HAP-1 (cell line): ENCODE measurements at regions not wholly inside any gene's neighbourhood (a gene's known extent, or its start where the extent isn't known, plus 50 kb on each side); places are given as distances from the start of the nearest gene placed in this dataset.

Experiments used
- DNase-seq, 2 experiments: peaks; one replicate each; pipeline ENCODE4 v3.0.0-alpha.2; 2016 to 2020; ENCODE audit warnings: low spot score in 2 of 2
- H3K27me3 ChIP-seq: fragments of 250-450 bp; sonication (Bioruptor Pico); 2 replicates; pipeline ENCODE4 v1.5.1; 2020; ENCODE audit warnings: low read depth, mild to moderate bottlenecking, moderate library complexity
- H3K36me3 ChIP-seq: fragments of 250-450 bp; sonication (Bioruptor Pico); replicated peaks from 2 replicates; pipeline ENCODE4 v1.5.1; 2020; ENCODE audit warnings: mild to moderate bottlenecking
- H3K4me1 ChIP-seq: fragments of 250-450 bp; sonication (Bioruptor Pico); 2 replicates; pipeline ENCODE4 v1.5.1; 2020; ENCODE audit warnings: mild to moderate bottlenecking
- H3K4me3 ChIP-seq: fragments of 250-450 bp; sonication (Bioruptor Pico); 2 replicates; pipeline ENCODE4 v1.5.1; 2020; ENCODE audit warnings: mild to moderate bottlenecking, moderate library complexity
- H3K9me3 ChIP-seq: fragments of 250-450 bp; sonication (Bioruptor Pico); 2 replicates; pipeline ENCODE4 v1.5.1; 2020; ENCODE audit warnings: mild to moderate bottlenecking, moderate library complexity
- in situ Hi-C: fragments of 300-500 bp; cut with MboI; formaldehyde crosslinking; loops from 3 replicates; pipeline ENCODE4 v1.14.3; 2020; ENCODE audit warnings: low sequenced_read_pairs, inconsistent platforms, mixed read lengths

GRCh38 chr2:139217641-139218040, 437.5 kb upstream of the NXPH2 start:
- H3K36me3 ChIP-seq: no peaks in the 10 kb centered on the region
- H3K27me3 ChIP-seq: no peaks in the 10 kb centered on the region
- no peaks in the 10 kb centered on the region for H3K9me3 ChIP-seq
- H3K4me3 ChIP-seq: no peak overlapping the region
- in situ Hi-C loops: no loop called here
- no peaks in the 10 kb centered on the region for H3K4me1 ChIP-seq
- no peak for DNase-seq

GRCh38 chr2:139216435-139216834, 436.2 kb upstream of the NXPH2 start:
- Histone ChIP-seq H3K4me3 (no peak overlapping the region), H3K4me1 (no peaks in the 10 kb centered on the region), H3K36me3 (no peaks in the 10 kb centered on the region), H3K9me3 (no peaks in the 10 kb centered on the region), H3K27me3 (no peaks in the 10 kb centered on the region)
- no peak for DNase-seq
- in situ Hi-C loops: no loop called here

DNA sequence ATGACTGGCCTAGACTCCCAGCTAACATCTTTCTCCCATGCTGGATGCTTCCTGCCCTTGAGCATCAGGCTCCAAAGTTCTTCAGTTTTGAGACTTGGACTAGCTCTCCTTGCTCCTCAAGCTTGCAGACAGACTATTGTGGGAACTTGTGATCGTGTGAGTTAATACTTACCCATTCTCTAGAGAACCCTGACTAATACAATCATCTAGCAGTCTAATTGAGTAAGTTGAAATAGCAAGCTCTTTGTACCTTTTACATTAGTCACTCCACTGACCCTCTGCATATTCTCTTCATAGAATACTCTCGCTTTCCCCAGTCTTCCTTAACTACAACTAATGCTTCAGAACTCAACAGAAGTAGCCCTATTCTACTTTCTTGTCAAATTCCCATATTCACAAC, 434.6 kb upstream of the NXPH2 start:
- no peak for DNase-seq
- in situ Hi-C loops: no loop called here
- H3K9me3 ChIP-seq: no peaks in the 10 kb centered on the region

GRCh38 chr2:139209586-139209985, 429.4 kb upstream of the NXPH2 start:
- in situ Hi-C loops: no loop called here

More for the DNA sequence above, 434.6 kb upstream of the NXPH2 start:
- Histone ChIP-seq H3K36me3 (no peaks in the 10 kb centered on the region), H3K4me3 (no peak overlapping the region), H3K4me1 (no peaks in the 10 kb centered on the region), H3K27me3 (no peaks in the 10 kb centered on the region)

DNA sequence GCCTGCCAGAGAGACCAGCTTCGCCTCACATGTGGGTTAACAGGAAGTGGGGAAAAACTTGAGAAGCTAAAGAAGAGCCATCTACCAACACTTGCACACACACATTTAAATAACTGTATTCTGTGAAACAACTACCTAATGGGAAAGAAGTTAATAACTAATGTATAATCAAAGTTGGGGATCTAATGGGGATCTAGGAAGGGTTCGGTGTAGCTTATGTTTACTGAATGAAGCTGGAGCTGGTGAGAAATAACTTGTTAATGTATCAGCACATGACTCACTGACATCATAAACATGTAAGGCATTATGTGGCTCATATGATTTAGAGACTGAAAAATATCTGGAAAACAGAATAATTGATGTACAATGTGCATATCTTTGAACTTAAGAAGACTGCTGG, 421.3 kb upstream of the NXPH2 start:
- H3K36me3 ChIP-seq: no peaks in the 10 kb centered on the region
- in situ Hi-C loops: no loop called here
- H3K4me1 ChIP-seq: no peaks in the 10 kb centered on the region
- no peak for DNase-seq
- no peaks in the 10 kb centered on the region for H3K27me3 ChIP-seq
- no peak overlapping the region for H3K4me3 ChIP-seq
- no peaks in the 10 kb centered on the region for H3K9me3 ChIP-seq

More at GRCh38 chr2:139209586-139209985, 429.4 kb upstream of the NXPH2 start:
- Histone ChIP-seq H3K4me3 (no peak overlapping the region), H3K27me3 (no peaks in the 10 kb centered on the region), H3K36me3 (no peaks in the 10 kb centered on the region), H3K9me3 (no peaks in the 10 kb centered on the region), H3K4me1 (no peaks in the 10 kb centered on the region)
- DNase-seq: no peak

DNA sequence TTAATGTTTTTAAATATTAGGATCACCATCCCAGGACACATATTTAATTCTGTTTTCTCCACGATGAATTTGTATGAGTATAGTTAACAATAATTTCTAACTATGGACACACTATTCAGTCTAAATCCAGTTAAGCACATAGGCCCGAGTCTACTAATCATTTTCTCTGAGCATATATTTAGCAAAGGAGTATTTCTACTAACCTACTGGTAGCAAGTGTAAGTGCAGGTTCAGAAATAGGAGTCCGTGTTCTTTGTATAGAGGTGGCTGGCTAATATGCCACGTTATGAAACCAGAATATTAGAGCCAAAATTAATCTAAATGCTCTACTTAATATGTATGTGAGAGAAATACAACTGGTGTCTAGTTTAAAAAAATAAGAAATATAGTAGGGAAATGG, 416.6 kb upstream of the NXPH2 start:
- H3K27me3 ChIP-seq: no peaks in the 10 kb centered on the region
- in situ Hi-C loops: no loop called here
- no peak overlapping the region for H3K4me3 ChIP-seq
- H3K9me3 ChIP-seq: no peaks in the 10 kb centered on the region
- H3K4me1 ChIP-seq: no peaks in the 10 kb centered on the region
- DNase-seq: no peak
- no peaks in the 10 kb centered on the region for H3K36me3 ChIP-seq

- Histone ChIP-seq H3K4me1 (no peaks in the 10 kb centered on the region), H3K4me3 (no peak overlapping the region), H3K36me3 (no peaks in the 10 kb centered on the region), H3K9me3 (no peaks in the 10 kb centered on the region), H3K27me3 (no peaks in the 10 kb centered on the region)
- no peak for DNase-seq
- in situ Hi-C loops: no loop called here
Measured at GRCh38 chr2:139194546-139194945, 414.4 kb upstream of the NXPH2 start.

DNA sequence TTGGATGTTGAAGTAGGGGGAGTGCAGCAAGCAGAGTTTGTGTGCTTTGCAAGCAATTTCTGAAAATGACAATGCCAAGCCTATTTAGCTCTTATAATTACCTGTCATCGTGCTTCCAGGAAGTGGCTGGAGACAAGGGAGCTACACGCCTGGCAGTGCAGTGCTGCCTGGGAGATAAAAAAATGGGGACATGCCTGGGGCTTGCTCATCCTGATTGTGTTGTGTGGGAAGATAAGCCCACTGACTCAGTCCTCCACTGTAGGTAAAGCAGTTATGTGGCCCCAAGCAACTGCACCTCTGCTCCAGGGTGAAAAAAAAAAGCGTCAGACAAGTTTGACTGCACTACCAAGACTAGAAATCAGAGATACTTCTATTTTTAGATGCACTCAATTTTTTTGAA, 396.9 kb upstream of the NXPH2 start:
- in situ Hi-C loops: no loop called here
- no peak for DNase-seq
- no peaks in the 10 kb centered on the region for H3K36me3 ChIP-seq

DNA sequence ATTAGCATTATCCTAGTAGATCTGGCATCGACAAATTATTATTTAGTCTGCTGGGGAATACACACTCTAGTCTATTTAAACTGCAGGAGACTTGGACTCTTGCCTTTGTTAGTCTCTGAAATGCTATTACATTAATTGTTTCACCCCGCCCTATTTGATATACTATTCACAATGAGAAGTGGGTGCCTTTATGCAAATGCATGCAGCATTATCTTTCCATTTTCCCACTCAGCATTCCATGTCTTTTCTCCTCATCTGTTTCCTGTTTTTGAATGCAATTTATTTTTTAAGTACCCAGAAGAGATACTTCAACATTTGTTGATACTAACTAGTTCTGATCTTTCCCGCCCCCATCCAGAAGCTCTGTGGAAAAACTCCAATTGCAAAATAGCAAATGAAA, 395.3 kb upstream of the NXPH2 start:
- Histone ChIP-seq H3K9me3 (no peaks in the 10 kb centered on the region), H3K36me3 (no peaks in the 10 kb centered on the region), H3K4me1 (no peaks in the 10 kb centered on the region), H3K27me3 (no peaks in the 10 kb centered on the region), H3K4me3 (no peak overlapping the region)
- in situ Hi-C loops: no loop called here
- DNase-seq: no peak

More for the DNA sequence above, 396.9 kb upstream of the NXPH2 start:
- H3K4me3 ChIP-seq: no peak overlapping the region
- no peaks in the 10 kb centered on the region for H3K4me1 ChIP-seq
- no peaks in the 10 kb centered on the region for H3K9me3 ChIP-seq
- no peaks in the 10 kb centered on the region for H3K27me3 ChIP-seq

DNA sequence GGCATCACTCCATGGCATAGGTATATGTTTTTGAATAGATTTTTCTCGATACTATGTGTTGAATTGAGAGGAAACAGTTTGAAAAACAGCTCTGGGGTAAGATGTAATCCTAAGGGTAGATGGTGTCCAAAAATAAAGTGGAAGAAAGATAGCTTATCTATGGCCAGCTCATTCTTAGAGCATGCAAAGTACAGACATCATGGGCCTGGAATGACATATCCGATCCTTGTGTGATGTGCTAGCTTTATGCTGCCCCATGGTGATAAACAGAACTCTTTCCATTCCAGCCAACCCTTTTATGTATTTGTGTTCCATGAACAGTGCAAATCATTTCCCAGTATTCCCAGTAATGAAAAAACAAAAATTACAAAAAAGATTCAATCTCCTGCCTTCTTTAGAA, 390.2 kb upstream of the NXPH2 start:
- DNase-seq: no peak
- Histone ChIP-seq H3K9me3 (no peaks in the 10 kb centered on the region), H3K4me3 (no peak overlapping the region), H3K4me1 (no peaks in the 10 kb centered on the region), H3K36me3 (no peaks in the 10 kb centered on the region), H3K27me3 (no peaks in the 10 kb centered on the region)
- in situ Hi-C loops: no loop called here

DNA sequence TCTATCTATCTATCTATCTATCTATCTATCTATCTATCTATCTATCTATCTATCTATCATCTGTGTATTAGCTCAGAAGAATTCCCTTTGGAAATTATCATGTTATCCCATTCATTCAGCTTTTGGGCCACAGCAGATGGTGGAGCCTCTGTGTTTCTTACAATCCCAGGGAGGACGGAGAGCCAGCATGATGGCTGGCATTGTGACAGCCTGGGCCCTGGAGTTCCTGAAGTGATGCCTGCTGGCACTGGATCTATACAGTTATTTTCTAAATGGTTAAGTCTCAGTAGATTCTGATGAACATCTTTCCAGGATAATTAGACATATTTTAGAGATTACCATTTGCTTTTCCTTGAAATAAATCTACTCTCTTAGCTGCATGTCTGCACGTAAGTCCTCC, 385.4 kb upstream of the NXPH2 start:
- DNase-seq: no peak
- H3K4me3 ChIP-seq: no peak overlapping the region
- no peaks in the 10 kb centered on the region for H3K36me3 ChIP-seq

DNA sequence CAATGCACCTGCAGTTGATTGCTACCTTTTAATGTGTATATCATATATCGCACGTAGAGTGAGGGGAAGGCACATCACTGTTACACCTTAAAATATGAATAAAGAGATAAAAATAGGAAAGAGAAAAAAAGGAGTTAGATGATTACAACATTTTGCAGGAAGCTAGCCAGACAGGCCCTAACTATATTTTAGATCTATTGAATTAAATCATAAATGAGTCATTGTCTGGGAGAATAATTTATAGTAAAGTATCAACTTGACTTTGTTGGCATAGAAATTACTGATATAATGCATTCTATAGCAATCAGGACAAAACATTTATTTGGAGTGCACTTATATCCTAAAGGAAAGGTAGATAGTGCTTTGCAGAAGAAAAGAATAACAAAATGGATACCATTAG, 384.9 kb upstream of the NXPH2 start:
- Histone ChIP-seq H3K27me3 (no peaks in the 10 kb centered on the region), H3K36me3 (no peaks in the 10 kb centered on the region), H3K9me3 (no peaks in the 10 kb centered on the region), H3K4me3 (no peak overlapping the region), H3K4me1 (no peaks in the 10 kb centered on the region)
- no peak for DNase-seq
- in situ Hi-C loops: no loop called here

More for the DNA sequence above, 385.4 kb upstream of the NXPH2 start:
- Histone ChIP-seq H3K27me3 (no peaks in the 10 kb centered on the region), H3K4me1 (no peaks in the 10 kb centered on the region), H3K9me3 (no peaks in the 10 kb centered on the region)
- in situ Hi-C loops: no loop called here

GRCh38 chr2:139162957-139163356, 382.8 kb upstream of the NXPH2 start:
- Histone ChIP-seq H3K9me3 (no peaks in the 10 kb centered on the region), H3K36me3 (no peaks in the 10 kb centered on the region), H3K27me3 (no peaks in the 10 kb centered on the region), H3K4me1 (no peaks in the 10 kb centered on the region), H3K4me3 (no peak overlapping the region)
- DNase-seq: no peak
- in situ Hi-C loops: no loop called here

- H3K9me3 ChIP-seq: no peaks in the 10 kb centered on the region
- DNase-seq: no peak
- H3K4me3 ChIP-seq: no peak overlapping the region
- H3K27me3 ChIP-seq: no peaks in the 10 kb centered on the region
- H3K36me3 ChIP-seq: no peaks in the 10 kb centered on the region
- H3K4me1 ChIP-seq: no peaks in the 10 kb centered on the region
- in situ Hi-C loops: no loop called here
Measured at GRCh38 chr2:139162456-139162855, 382.3 kb upstream of the NXPH2 start.

DNA sequence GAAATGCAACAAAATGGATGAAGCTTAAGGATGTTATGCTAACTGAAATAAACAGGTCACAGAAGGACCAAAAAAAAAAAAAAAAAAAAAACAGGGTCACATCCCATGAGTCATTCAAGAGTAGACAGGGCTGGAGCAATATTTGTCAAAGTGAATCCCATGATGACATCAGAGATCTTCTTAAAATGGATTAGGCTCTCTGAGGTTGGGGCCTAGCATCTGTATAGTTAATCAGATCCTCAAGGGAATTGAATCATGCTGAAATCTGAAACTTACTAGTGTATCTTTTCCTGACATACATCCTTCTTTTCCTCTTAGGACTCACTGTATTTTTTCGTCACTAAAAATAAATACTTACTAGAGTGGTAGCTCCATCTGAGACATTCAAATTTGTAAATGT, 380.6 kb upstream of the NXPH2 start:
- H3K36me3 ChIP-seq: no peaks in the 10 kb centered on the region; the same call in 1 of the 2 replicates
- H3K9me3 ChIP-seq: no peaks in the 10 kb centered on the region
- in situ Hi-C loops: no loop called here
- H3K27me3 ChIP-seq: no peaks in the 10 kb centered on the region
- no peak for DNase-seq
- no peak overlapping the region for H3K4me3 ChIP-seq
- H3K4me1 ChIP-seq: peaks cover 6% of the 10 kb centered on the region
